HCT116 (cell line): ENCODE measurements at regions not wholly inside any gene's neighbourhood (a gene's known extent, or its start where the extent isn't known, plus 50 kb on each side); places are given as distances from the start of the nearest gene placed in this dataset.

Experiments
- CBX3 ChIP-seq: IDR thresholded peaks from 2 replicates; pipeline ENCODE4 v1.6.1; 2012; ENCODE audit warnings: low read depth
- CTCF ChIP-seq, 3 experiments: fragments of 200-600 bp in 1 of 3; sonication (generic) in 1 of 3; IDR thresholded peaks in 2 of 3; conservative IDR thresholded peaks in 1 of 3; 2 replicates each; pipeline ENCODE4 v1.5.1; 2012 to 2017; ENCODE audit warnings: low read depth in 2 of 3, low read length in 2 of 3, antibody characterized with exemption in 1 of 3, borderline replicate concordance in 1 of 3, control low read depth in 1 of 3, mild to moderate bottlenecking in 1 of 3, mixed read lengths in 1 of 3, mixed run types in 1 of 3, moderate library complexity in 1 of 3; ENCODE audit not compliant: insufficient read depth in 1 of 3
- EGR1 ChIP-seq: IDR thresholded peaks from 2 replicates; pipeline ENCODE4 v1.6.1; 2012; ENCODE audit warnings: low read depth
- EZH2 ChIP-seq: fragments of 200-600 bp; sonication (generic); IDR thresholded peaks from 2 replicates; pipeline ENCODE4 v1.6.1; 2017; ENCODE audit warnings: antibody characterized with exemption, mixed run types
- MAX ChIP-seq: IDR thresholded peaks from 2 replicates; pipeline ENCODE4 v1.6.1; 2012
- POLR2A ChIP-seq: IDR thresholded peaks from 2 replicates; pipeline ENCODE4 v1.7.0; 2011; ENCODE audit warnings: borderline replicate concordance; ENCODE audit not compliant: insufficient read depth, insufficient read length; ENCODE audit errors: extremely low read depth
- POLR2AphosphoS5 ChIP-seq: IDR thresholded peaks from 2 replicates; pipeline ENCODE4 v1.6.1; 2011; ENCODE audit warnings: mild to moderate bottlenecking, low read depth, low read length, moderate library complexity
- RAD21 ChIP-seq: IDR thresholded peaks from 2 replicates; pipeline ENCODE4 v1.6.1; 2012; ENCODE audit warnings: low read depth, mild to moderate bottlenecking
- REST ChIP-seq: IDR thresholded peaks from 2 replicates; pipeline ENCODE4 v1.6.1; 2012; ENCODE audit warnings: low read depth
- ZBTB33 ChIP-seq: IDR thresholded peaks from 2 replicates; pipeline ENCODE4 v1.6.1; 2011; ENCODE audit warnings: mild to moderate bottlenecking, low read length, moderate library complexity; ENCODE audit not compliant: insufficient replicate concordance; ENCODE audit errors: extremely low read depth
- ZFX ChIP-seq: fragments of 450-650 bp; IDR thresholded peaks from 2 replicates; pipeline ENCODE4 v1.6.1; 2017

GRCh38 chr6:105757512-105758200 lies 328.5 kb upstream of the PRDM1 start:
- TF ChIP-seq CTCF (IDR thresholded peaks at IDR 0.05 in 2 of 3, conservative IDR thresholded peaks at IDR 0.05 in 1 of 3; ENCODE audit: borderline replicate concordance in 1 of 3, insufficient read depth in 1 of 3, low read depth in 2 of 3, low read length in 2 of 3) = no peak
- no peak for TF ChIP-seq MAX
- TF ChIP-seq ZFX = no peak
- no peak for TF ChIP-seq POLR2A
- TF ChIP-seq EGR1 = no peak
- TF ChIP-seq RAD21 = no peak
- no peak for TF ChIP-seq EZH2
- TF ChIP-seq ZBTB33 = no peak
- no peak for TF ChIP-seq POLR2AphosphoS5
- no peak for TF ChIP-seq CBX3
- TF ChIP-seq REST = no peak
